ENCODE measurements at regions not wholly inside any gene's neighbourhood (a gene's known extent, or its start where the extent isn't known, plus 50 kb on each side); places are given as distances from the start of the nearest gene placed in this dataset.

GRCh38 chr12:58976146-58976545 is 55.8 kb upstream of the LRIG3 start:
- DNase-seq (ENCODE audit: low spot score): no peak
- intact Hi-C loops (cut with DNase I): no loop called here
